ENCODE measurements at regions not wholly inside any gene's neighbourhood (a gene's known extent, or its start where the extent isn't known, plus 50 kb on each side); places are given as distances from the start of the nearest gene placed in this dataset.

GRCh38 chrX:113353134-113353533 is 512.5 kb upstream of the AMOT start:
- H3K4me3 Mint-ChIP-seq (ENCODE audit: low read depth, unreplicated experiment): no peak overlapping the region
- no TSS peak for BruUV-seq (replicated peaks)
- H3K9me3 Mint-ChIP-seq (ENCODE audit: low read depth, unreplicated experiment): no peaks in the 10 kb centered on the region
- intact Hi-C loops (cut with micrococcal nuclease; ENCODE audit: unreplicated experiment): no loop called here
- no peaks in the 10 kb centered on the region for H3K36me3 Mint-ChIP-seq (ENCODE audit: insufficient read depth, unreplicated experiment)
- H3K27me3 Mint-ChIP-seq (ENCODE audit: unreplicated experiment): no peaks in the 10 kb centered on the region
- CTCF ChIA-PET: no interaction called here
- H3K27ac Mint-ChIP-seq (ENCODE audit: unreplicated experiment): no peak overlapping the region
- TF ChIP-seq CTCF (IDR thresholded peaks at IDR 0.05; ENCODE audit: unreplicated experiment): no peak
- no peak for DNase-seq
- no peaks in the 10 kb centered on the region for H3K4me1 Mint-ChIP-seq (ENCODE audit: low read depth, unreplicated experiment)

- H3K9me3 Mint-ChIP-seq (ENCODE audit: low read depth, unreplicated experiment): peaks cover 3% of the 10 kb centered on the region
- H3K36me3 Mint-ChIP-seq (ENCODE audit: insufficient read depth, unreplicated experiment): no peaks in the 10 kb centered on the region
- no peaks in the 10 kb centered on the region for H3K27me3 Mint-ChIP-seq (ENCODE audit: unreplicated experiment)
- no peak for DNase-seq
- H3K27ac Mint-ChIP-seq (ENCODE audit: unreplicated experiment): no peak overlapping the region
- CTCF ChIA-PET: no interaction called here
- intact Hi-C loops (cut with micrococcal nuclease; ENCODE audit: unreplicated experiment): no loop called here
- H3K4me1 Mint-ChIP-seq (ENCODE audit: low read depth, unreplicated experiment): no peaks in the 10 kb centered on the region
- TF ChIP-seq CTCF (IDR thresholded peaks at IDR 0.05; ENCODE audit: unreplicated experiment): no peak
- BruUV-seq (replicated peaks): no TSS peak
- no peak overlapping the region for H3K4me3 Mint-ChIP-seq (ENCODE audit: low read depth, unreplicated experiment)
Measured at GRCh38 chrX:113330416-113330815, 489.8 kb upstream of the AMOT start.

GRCh38 chrX:113315927-113316326 is 475.3 kb upstream of the AMOT start:
- no peaks in the 10 kb centered on the region for H3K36me3 Mint-ChIP-seq (ENCODE audit: insufficient read depth, unreplicated experiment)
- no peak for DNase-seq
- CTCF ChIA-PET: no interaction called here
- no peaks in the 10 kb centered on the region for H3K4me1 Mint-ChIP-seq (ENCODE audit: low read depth, unreplicated experiment)
- no peak for TF ChIP-seq CTCF (IDR thresholded peaks at IDR 0.05; ENCODE audit: unreplicated experiment)
- H3K9me3 Mint-ChIP-seq (ENCODE audit: low read depth, unreplicated experiment): no peaks in the 10 kb centered on the region
- no peak overlapping the region for H3K27ac Mint-ChIP-seq (ENCODE audit: unreplicated experiment)
- H3K27me3 Mint-ChIP-seq (ENCODE audit: unreplicated experiment): no peaks in the 10 kb centered on the region
- intact Hi-C loops (cut with micrococcal nuclease; ENCODE audit: unreplicated experiment): no loop called here
- no TSS peak for BruUV-seq (replicated peaks)
- no peak overlapping the region for H3K4me3 Mint-ChIP-seq (ENCODE audit: low read depth, unreplicated experiment)

- intact Hi-C loops (cut with micrococcal nuclease; ENCODE audit: unreplicated experiment): no loop called here
- Mint-ChIP-seq H3K4me1 (ENCODE audit: low read depth, unreplicated experiment) (peaks cover 2% of the 10 kb centered on the region), H3K27me3 (ENCODE audit: unreplicated experiment) (no peaks in the 10 kb centered on the region), H3K27ac (ENCODE audit: unreplicated experiment) (no peak overlapping the region), H3K9me3 (ENCODE audit: low read depth, unreplicated experiment) (peaks cover 3% of the 10 kb centered on the region), H3K36me3 (ENCODE audit: insufficient read depth, unreplicated experiment) (no peaks in the 10 kb centered on the region), H3K4me3 (ENCODE audit: low read depth, unreplicated experiment) (no peak overlapping the region)
- DNase-seq: no peak
- no TSS peak for BruUV-seq (replicated peaks)
- CTCF ChIA-PET: no interaction called here
- no peak for TF ChIP-seq CTCF (IDR thresholded peaks at IDR 0.05; ENCODE audit: unreplicated experiment)
Measured at GRCh38 chrX:113305496-113305895, 464.9 kb upstream of the AMOT start.

GRCh38 chrX:113300580-113300979 is 459.9 kb upstream of the AMOT start:
- no peak overlapping the region for H3K4me3 Mint-ChIP-seq (ENCODE audit: low read depth, unreplicated experiment)
- H3K27ac Mint-ChIP-seq (ENCODE audit: unreplicated experiment): peak overlapping the region; percentile 63
- no peak for TF ChIP-seq CTCF (IDR thresholded peaks at IDR 0.05; ENCODE audit: unreplicated experiment)
- CTCF ChIA-PET: no interaction called here
- H3K9me3 Mint-ChIP-seq (ENCODE audit: low read depth, unreplicated experiment): peaks cover 5% of the 10 kb centered on the region
- H3K4me1 Mint-ChIP-seq (ENCODE audit: low read depth, unreplicated experiment): peaks cover 9% of the 10 kb centered on the region
- peaks cover 5% of the 10 kb centered on the region for H3K36me3 Mint-ChIP-seq (ENCODE audit: insufficient read depth, unreplicated experiment)
- intact Hi-C loops (cut with micrococcal nuclease; ENCODE audit: unreplicated experiment): no loop called here
- H3K27me3 Mint-ChIP-seq (ENCODE audit: unreplicated experiment): no peaks in the 10 kb centered on the region
- no peak for DNase-seq
- no TSS peak for BruUV-seq (replicated peaks)

Measured in Calu3 (cell line).